ENCODE measurements at regions not wholly inside any gene's neighbourhood (a gene's known extent, or its start where the extent isn't known, plus 50 kb on each side); places are given as distances from the start of the nearest gene placed in this dataset.

- no peak for TF ChIP-seq EGR1 (IDR thresholded peaks at IDR 0.05; ENCODE audit: borderline replicate concordance, low read depth, low read length)
- no peak for TF ChIP-seq TEAD4 (IDR thresholded peaks at IDR 0.05; ENCODE audit: low read depth, low read length)
- TF ChIP-seq POU5F1 (IDR thresholded peaks at IDR 0.05; ENCODE audit: low read depth, low read length): no peak
- TF ChIP-seq NRF1 (IDR thresholded peaks at IDR 0.05; ENCODE audit: low read depth, low read length): no peak
- TF ChIP-seq JUND (IDR thresholded peaks at IDR 0.05; ENCODE audit: low read length): no peak
- TF ChIP-seq RBBP5 (IDR thresholded peaks at IDR 0.05; ENCODE audit: borderline replicate concordance, low read depth, low read length): no peak
These were observed 59.2 kb upstream of the KLF13 start (continued) for GRCh38 chr15:31267161-31268107.
